Activated T-cell treated with anti-CD3 and anti-CD28 coated beads for 24 hours (primary cell): ENCODE measurements at regions not wholly inside any gene's neighbourhood (a gene's known extent, or its start where the extent isn't known, plus 50 kb on each side); places are given as distances from the start of the nearest gene placed in this dataset.

Source experiments
- DNase-seq: peaks from one replicate; pipeline ENCODE4 v3.0.0-alpha.2; 2020; ENCODE audit warnings: low read depth

- DNase-seq, result no peak
Measured at GRCh38 chr11:70764356-70764905, 366.1 kb downstream of the CTTN start.

GRCh38 chr11:70766901-70767300 lies 368.6 kb downstream of the CTTN start:
- DNase-seq, result no peak

GRCh38 chr11:70768346-70769095 lies 370.2 kb downstream of the CTTN start:
- DNase-seq, result no peak

- no peak for DNase-seq
Measured at GRCh38 chr11:70769106-70769505, 370.8 kb downstream of the CTTN start.

GRCh38 chr11:70769521-70769920 lies 371.2 kb downstream of the CTTN start:
- DNase-seq, result no peak

GRCh38 chr11:70771099-70771885 lies 373.0 kb downstream of the CTTN start:
- no peak for DNase-seq

GRCh38 chr11:70772950-70773349 lies 374.6 kb downstream of the CTTN start:
- DNase-seq, result no peak

- no peak for DNase-seq
Measured at GRCh38 chr11:70775386-70776075, 377.2 kb downstream of the CTTN start.

GRCh38 chr11:70776914-70777532 lies 378.7 kb downstream of the CTTN start:
- DNase-seq, result no peak

- no peak for DNase-seq
Measured at GRCh38 chr11:70778883-70779282, 380.6 kb downstream of the CTTN start.

GRCh38 chr11:70779433-70780245 lies 381.3 kb downstream of the CTTN start:
- no peak for DNase-seq

- no peak for DNase-seq
Measured at GRCh38 chr11:70780246-70780535, 381.9 kb downstream of the CTTN start.

GRCh38 chr11:70782401-70782913 lies 384.1 kb downstream of the CTTN start:
- DNase-seq, result no peak

- DNase-seq, result no peak
Measured at GRCh38 chr11:70783356-70783755, 385.0 kb downstream of the CTTN start.

- no peak for DNase-seq
Measured at GRCh38 chr11:70783821-70784220, 385.5 kb downstream of the CTTN start.

GRCh38 chr11:70785372-70785771 lies 387.0 kb downstream of the CTTN start:
- no peak for DNase-seq

- DNase-seq, result no peak
Measured at GRCh38 chr11:70786021-70786665, 387.8 kb downstream of the CTTN start.

- DNase-seq, result no peak
Measured at GRCh38 chr11:70788248-70789022, 390.1 kb downstream of the CTTN start.

- no peak for DNase-seq
Measured at GRCh38 chr11:70790671-70791300, 392.5 kb downstream of the CTTN start.
